NB4 (cell line): ENCODE measurements at regions not wholly inside any gene's neighbourhood (a gene's known extent, or its start where the extent isn't known, plus 50 kb on each side); places are given as distances from the start of the nearest gene placed in this dataset.

Experiments used
- DNase-seq: peaks from one replicate; pipeline ENCODE4 v3.0.0; 2010; ENCODE audit warnings: low read depth
- H3K4me3 ChIP-seq: one replicate; pipeline ENCODE4 v1.5.1; 2011; ENCODE audit warnings: mild to moderate bottlenecking, low read depth, low read length, moderate library complexity
- CTCF ChIP-seq: IDR thresholded peaks from one replicate; pipeline ENCODE4 v1.5.1; 2012; ENCODE audit warnings: low read depth, low read length
- MAX ChIP-seq: IDR thresholded peaks from 2 replicates; pipeline ENCODE4 v1.6.1; 2011; ENCODE audit warnings: low read depth, low read length
- MYC ChIP-seq: IDR thresholded peaks from 2 replicates; pipeline ENCODE4 v1.6.1; 2011; ENCODE audit warnings: low read depth, low read length
- POLR2A ChIP-seq: IDR thresholded peaks from 2 replicates; pipeline ENCODE4 v1.6.1; 2011; ENCODE audit warnings: mild to moderate bottlenecking; ENCODE audit not compliant: insufficient read length; ENCODE audit errors: extremely low read depth

- no peak overlapping the region for H3K4me3 ChIP-seq
- DNase-seq = no peak
- no peak for TF ChIP-seq MAX
Measured at GRCh38 chr2:21356086-21356856, 232.5 kb downstream of the TDRD15 start.

GRCh38 chr2:21356857-21357255 is 233.1 kb downstream of the TDRD15 start:
- TF ChIP-seq POLR2A = no peak
- no peak for TF ChIP-seq MAX
- TF ChIP-seq CTCF = no peak
- no peak for TF ChIP-seq MYC
- no peak for DNase-seq
- H3K4me3 ChIP-seq = no peak overlapping the region

- H3K4me3 ChIP-seq = no peak overlapping the region
- DNase-seq = no peak
- no peak for TF ChIP-seq MAX
- no peak for TF ChIP-seq POLR2A
- TF ChIP-seq CTCF = no peak
- no peak for TF ChIP-seq MYC
Measured at GRCh38 chr2:21358976-21359375, 235.2 kb downstream of the TDRD15 start.

- TF ChIP-seq CTCF (no peak), POLR2A (no peak), MAX (no peak), MYC (no peak)
- H3K4me3 ChIP-seq = no peak overlapping the region
- DNase-seq = no peak
Measured at GRCh38 chr2:21361384-21361783, 237.6 kb downstream of the TDRD15 start.

- TF ChIP-seq CTCF (no peak), MAX (no peak), MYC (no peak), POLR2A (no peak)
- DNase-seq = no peak
- no peak overlapping the region for H3K4me3 ChIP-seq
Measured at GRCh38 chr2:21361957-21362486, 238.3 kb downstream of the TDRD15 start.

GRCh38 chr2:21363364-21363763 is 239.6 kb downstream of the TDRD15 start:
- H3K4me3 ChIP-seq = no peak overlapping the region
- no peak for DNase-seq
- TF ChIP-seq POLR2A (no peak), MYC (no peak), MAX (no peak), CTCF (peak; percentile 32)
